NT2/D1 (cell line): ENCODE measurements at regions not wholly inside any gene's neighbourhood (a gene's known extent, or its start where the extent isn't known, plus 50 kb on each side); places are given as distances from the start of the nearest gene placed in this dataset.

Source experiments
- SUZ12 ChIP-seq: IDR thresholded peaks from 2 replicates; pipeline ENCODE4 v1.6.1; 2011; ENCODE audit not compliant: insufficient read length, insufficient read depth; ENCODE audit errors: extremely low read depth
- YY1 ChIP-seq: IDR thresholded peaks from 2 replicates; pipeline ENCODE4 v1.6.1; 2011; ENCODE audit not compliant: insufficient read length, insufficient read depth
- ZNF274 ChIP-seq: IDR thresholded peaks from 2 replicates; pipeline ENCODE4 v1.6.1; 2011; ENCODE audit warnings: mild to moderate bottlenecking, low read depth, low read length

- no peak for TF ChIP-seq YY1
- no peak for TF ChIP-seq ZNF274
- no peak for TF ChIP-seq SUZ12
Measured at GRCh38 chr1:218783916-218784315, 389.8 kb upstream of the LYPLAL1 start.
